ENCODE measurements at regions not wholly inside any gene's neighbourhood (a gene's known extent, or its start where the extent isn't known, plus 50 kb on each side); places are given as distances from the start of the nearest gene placed in this dataset.

DNA sequence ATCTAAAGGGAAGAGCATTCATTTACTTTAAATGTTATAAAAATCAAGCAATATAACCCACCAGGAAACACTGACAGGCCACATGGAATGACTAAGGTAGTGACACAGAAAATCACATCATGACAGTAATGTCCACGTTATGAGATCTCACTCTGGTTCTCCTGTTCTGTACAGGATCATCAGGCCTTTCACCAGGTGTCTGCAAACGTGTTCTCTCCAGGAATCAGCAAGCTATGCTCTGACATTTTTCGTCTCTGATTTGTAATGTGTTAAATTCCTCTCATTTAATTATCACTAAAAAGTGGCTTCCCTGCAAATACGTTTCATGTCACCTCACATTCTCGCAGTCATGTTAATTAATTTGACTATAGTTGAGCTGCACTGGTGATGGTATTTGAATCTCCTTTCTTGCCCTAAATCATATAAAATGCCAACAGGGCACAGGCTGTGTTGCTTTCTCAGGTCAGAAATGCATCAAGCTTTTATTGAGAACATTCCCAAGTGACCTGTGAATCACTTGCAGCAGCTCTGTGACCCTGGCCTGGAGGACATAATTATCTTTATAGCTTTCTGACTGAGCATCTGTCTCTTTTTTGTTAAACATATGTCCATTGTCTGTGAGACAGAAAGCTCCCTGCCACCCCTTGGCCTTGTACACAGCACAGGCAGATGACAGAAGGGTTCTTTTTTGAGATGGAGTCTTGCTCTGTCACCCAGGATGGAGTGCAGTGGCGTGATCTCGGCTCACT, 196.2 kb downstream of the DIRAS2 start:
- Histone ChIP-seq H3K4me3 (ENCODE audit: low read depth in 1 of 2, low read length in 2 of 2) (no peak overlapping the region), H3K27ac (ENCODE audit: low read depth in 2 of 2, low read length in 1 of 2) (no peak overlapping the region), H3K27me3 (ENCODE audit: control insufficient read depth in 1 of 2, insufficient read depth in 2 of 2, low read length in 2 of 2) (no peaks in the 10 kb centered on the region), H3K36me3 (ENCODE audit: control insufficient read depth in 2 of 2, insufficient read depth in 2 of 2, low read length in 1 of 2) (no peaks in the 10 kb centered on the region), H3K9me3 (ENCODE audit: control insufficient read depth in 2 of 2, insufficient read depth in 1 of 2, low read depth in 1 of 2, low read length in 1 of 2) (no peaks in the 10 kb centered on the region), H3K4me1 (ENCODE audit: control insufficient read depth in 2 of 2, insufficient read depth in 2 of 2, low read length in 1 of 2) (no peaks in the 10 kb centered on the region)
- 75 to 76% methylated on average over 7 of the region's 7 CpGs for WGBS, 2 donors

DNA sequence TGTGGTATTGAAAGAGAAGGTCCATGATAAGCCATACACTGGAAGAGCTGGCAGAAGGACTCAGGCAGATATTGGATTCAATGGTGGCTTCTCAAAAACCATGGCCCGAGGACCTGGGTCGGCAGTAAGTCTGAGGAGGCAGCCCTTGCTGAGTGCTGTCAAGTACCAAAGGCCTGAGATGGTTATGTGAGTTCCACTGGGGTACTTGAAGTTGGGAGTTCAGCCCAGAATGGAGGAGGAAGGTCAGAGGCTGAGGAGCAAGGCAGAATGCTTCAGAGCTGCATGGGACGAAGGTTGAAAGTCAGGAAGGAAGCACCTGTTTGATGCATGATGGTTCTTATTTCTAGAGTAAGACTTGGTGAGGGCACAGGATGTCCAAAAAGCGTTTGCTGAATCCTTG, 194.9 kb downstream of the DIRAS2 start:
- no peaks in the 10 kb centered on the region for H3K36me3 ChIP-seq (ENCODE audit: control insufficient read depth in 2 of 2, insufficient read depth in 2 of 2, low read length in 1 of 2)
- no peak overlapping the region for H3K4me3 ChIP-seq (ENCODE audit: low read depth in 1 of 2, low read length in 2 of 2)
- no peaks in the 10 kb centered on the region for H3K27me3 ChIP-seq (ENCODE audit: control insufficient read depth in 1 of 2, insufficient read depth in 2 of 2, low read length in 2 of 2)
- H3K4me1 ChIP-seq (ENCODE audit: control insufficient read depth in 2 of 2, insufficient read depth in 2 of 2, low read length in 1 of 2) = no peaks in the 10 kb centered on the region
- H3K9me3 ChIP-seq (ENCODE audit: control insufficient read depth in 2 of 2, insufficient read depth in 1 of 2, low read depth in 1 of 2, low read length in 1 of 2) = no peaks in the 10 kb centered on the region
- H3K27ac ChIP-seq (ENCODE audit: low read depth in 2 of 2, low read length in 1 of 2) = no peak overlapping the region
- 88 to 89% methylated on average over 4 of the region's 4 CpGs for WGBS, 2 donors

DNA sequence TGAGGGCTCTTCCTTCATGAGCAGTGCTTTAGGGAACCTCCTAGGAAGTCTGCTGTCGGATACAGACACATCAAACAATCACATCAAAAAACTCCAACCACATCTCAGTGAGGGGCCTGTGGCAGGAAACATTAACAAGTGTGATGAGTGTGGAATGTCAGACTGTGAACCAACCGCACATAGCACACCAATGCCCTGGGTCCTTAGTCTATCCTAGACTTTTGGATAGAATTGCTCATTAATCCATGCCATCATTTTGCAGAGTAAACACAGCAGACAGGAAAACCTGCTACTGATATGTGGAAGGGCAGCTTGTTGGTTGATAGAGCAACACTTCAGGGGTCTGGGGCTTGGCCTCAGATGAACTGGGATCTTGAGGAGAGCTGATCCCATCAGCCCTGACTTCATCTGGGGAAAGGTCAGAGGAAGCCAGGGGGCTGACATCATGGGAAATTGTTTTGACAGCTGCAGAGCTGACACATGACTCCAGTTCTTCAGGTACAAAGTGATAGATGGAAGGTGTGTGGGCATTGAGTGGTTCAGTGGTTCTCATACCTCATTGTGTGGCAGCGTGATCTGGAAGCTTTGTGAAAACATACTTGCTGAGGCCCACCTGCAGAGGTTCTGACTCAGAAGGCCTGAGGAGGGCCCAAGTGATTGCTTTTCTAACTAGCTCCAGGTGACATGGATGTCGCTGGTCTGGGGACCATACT, 193.3 kb downstream of the DIRAS2 start:
- no peak overlapping the region for H3K4me3 ChIP-seq (ENCODE audit: low read depth in 1 of 2, low read length in 2 of 2)
- no peak overlapping the region for H3K27ac ChIP-seq (ENCODE audit: low read depth in 2 of 2, low read length in 1 of 2)
- H3K9me3 ChIP-seq (ENCODE audit: control insufficient read depth in 2 of 2, insufficient read depth in 1 of 2, low read depth in 1 of 2, low read length in 1 of 2) = peaks cover 0 to 3% of the 10 kb centered on the region in 2 donors
- no peaks in the 10 kb centered on the region for H3K36me3 ChIP-seq (ENCODE audit: control insufficient read depth in 2 of 2, insufficient read depth in 2 of 2, low read length in 1 of 2)
- no peaks in the 10 kb centered on the region for H3K4me1 ChIP-seq (ENCODE audit: control insufficient read depth in 2 of 2, insufficient read depth in 2 of 2, low read length in 1 of 2)
- 65 to 70% methylated on average over 4 of the region's 4 CpGs for WGBS, 2 donors
- H3K27me3 ChIP-seq (ENCODE audit: control insufficient read depth in 1 of 2, insufficient read depth in 2 of 2, low read length in 2 of 2) = no peaks in the 10 kb centered on the region

DNA sequence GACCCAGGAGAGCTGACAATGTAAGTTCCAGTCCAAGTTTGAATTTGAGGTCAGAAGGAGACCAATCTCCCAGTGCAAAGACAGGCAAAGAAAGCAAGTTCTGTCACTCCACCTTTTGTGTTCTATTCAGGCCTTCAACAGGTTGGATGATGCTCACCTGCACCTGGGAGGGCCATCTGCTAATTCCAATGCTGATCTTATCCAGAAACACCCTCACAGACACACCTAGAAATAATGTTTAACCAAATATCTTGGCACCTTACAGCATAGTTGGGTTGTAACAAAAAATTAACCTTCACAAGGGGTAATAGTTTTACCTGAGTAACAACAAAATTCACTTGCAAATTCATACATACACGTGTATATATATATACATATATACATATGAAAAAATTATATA, 190.8 kb downstream of the DIRAS2 start:
- Histone ChIP-seq H3K4me1 (ENCODE audit: control insufficient read depth in 2 of 2, insufficient read depth in 2 of 2, low read length in 1 of 2) (no peaks in the 10 kb centered on the region), H3K27me3 (ENCODE audit: control insufficient read depth in 1 of 2, insufficient read depth in 2 of 2, low read length in 2 of 2) (no peaks in the 10 kb centered on the region), H3K9me3 (ENCODE audit: control insufficient read depth in 2 of 2, insufficient read depth in 1 of 2, low read depth in 1 of 2, low read length in 1 of 2) (peaks cover 0 to 3% of the 10 kb centered on the region in 2 donors), H3K36me3 (ENCODE audit: control insufficient read depth in 2 of 2, insufficient read depth in 2 of 2, low read length in 1 of 2) (no peaks in the 10 kb centered on the region), H3K4me3 (ENCODE audit: low read depth in 1 of 2, low read length in 2 of 2) (no peak overlapping the region), H3K27ac (ENCODE audit: low read depth in 2 of 2, low read length in 1 of 2) (no peak overlapping the region)
- WGBS, 2 donors = 0 to 21% methylated on average over 1 of the region's 1 CpG

DNA sequence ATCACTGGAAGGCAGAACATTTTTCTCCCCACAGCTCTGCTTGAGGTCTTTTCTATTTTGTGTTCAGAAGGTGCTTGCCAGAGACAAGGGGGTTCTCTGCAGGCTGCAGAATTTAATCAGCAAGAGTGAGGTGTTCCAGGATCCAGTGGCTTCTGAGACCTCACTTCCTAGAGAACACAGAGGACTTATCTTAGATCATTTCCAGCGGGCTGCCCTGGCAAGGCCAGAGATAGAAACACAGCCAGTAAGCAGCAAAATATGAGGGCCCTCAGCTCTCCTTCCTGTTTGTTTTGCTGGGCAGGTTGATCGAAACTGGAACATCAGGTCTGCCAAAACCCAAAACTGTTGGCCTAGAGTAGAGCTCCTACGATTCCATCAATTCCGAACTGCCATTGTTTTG, 187.3 kb downstream of the DIRAS2 start:
- WGBS, 2 donors = 81 to 86% methylated on average over 4 of the region's 4 CpGs

DNA sequence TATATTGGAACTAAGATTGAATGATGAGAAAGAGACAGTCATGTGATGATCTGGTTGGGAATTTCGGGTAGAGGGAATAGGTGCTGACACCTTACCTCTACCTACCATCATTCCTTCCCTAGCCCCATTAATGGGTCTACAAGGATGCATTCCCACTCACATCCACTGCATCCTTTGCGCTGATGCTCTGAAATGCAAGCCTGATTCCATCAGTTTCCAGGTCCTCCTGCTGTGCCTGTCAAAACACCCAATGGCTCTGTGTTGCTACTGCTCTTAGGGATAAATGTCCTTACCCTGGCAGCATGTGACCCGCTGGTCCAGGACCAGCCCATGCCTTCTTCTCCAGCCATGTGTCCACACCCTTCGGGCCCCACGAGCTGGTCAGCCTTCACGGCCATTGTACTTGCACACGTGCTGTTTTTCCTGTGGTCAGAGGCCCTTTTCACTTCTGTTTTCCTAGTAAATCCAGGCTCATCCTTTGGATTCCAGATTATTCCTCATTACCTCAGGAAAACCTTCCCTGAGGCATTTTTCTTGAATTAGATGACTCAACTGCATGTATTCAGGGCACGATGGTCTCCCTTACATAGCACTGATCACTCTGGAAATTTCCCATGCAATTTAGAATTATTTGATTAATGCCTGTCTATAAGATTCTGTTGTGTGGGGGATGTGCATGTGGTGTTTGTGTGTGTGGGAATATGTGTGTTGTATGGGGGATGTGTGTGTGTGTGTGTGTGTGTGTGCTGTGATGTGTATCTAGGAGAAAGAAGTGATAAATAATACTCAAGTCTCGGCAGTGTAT, 185.0 kb downstream of the DIRAS2 start:
- 78 to 81% methylated on average over 9 of the region's 9 CpGs for WGBS, 2 donors
- H3K9me3 ChIP-seq (ENCODE audit: control insufficient read depth in 2 of 2, insufficient read depth in 1 of 2, low read depth in 1 of 2, low read length in 1 of 2) = peaks cover 0 to 3% of the 10 kb centered on the region in 2 donors
- no peaks in the 10 kb centered on the region for H3K27me3 ChIP-seq (ENCODE audit: control insufficient read depth in 1 of 2, insufficient read depth in 2 of 2, low read length in 2 of 2)

More for the DNA sequence above, 187.3 kb downstream of the DIRAS2 start:
- Histone ChIP-seq H3K9me3 (ENCODE audit: control insufficient read depth in 2 of 2, insufficient read depth in 1 of 2, low read depth in 1 of 2, low read length in 1 of 2) (peaks cover 0 to 3% of the 10 kb centered on the region in 2 donors), H3K27me3 (ENCODE audit: control insufficient read depth in 1 of 2, insufficient read depth in 2 of 2, low read length in 2 of 2) (no peaks in the 10 kb centered on the region), H3K4me1 (ENCODE audit: control insufficient read depth in 2 of 2, insufficient read depth in 2 of 2, low read length in 1 of 2) (no peaks in the 10 kb centered on the region), H3K27ac (ENCODE audit: low read depth in 2 of 2, low read length in 1 of 2) (no peak overlapping the region), H3K4me3 (ENCODE audit: low read depth in 1 of 2, low read length in 2 of 2) (no peak overlapping the region), H3K36me3 (ENCODE audit: control insufficient read depth in 2 of 2, insufficient read depth in 2 of 2, low read length in 1 of 2) (no peaks in the 10 kb centered on the region)

DNA sequence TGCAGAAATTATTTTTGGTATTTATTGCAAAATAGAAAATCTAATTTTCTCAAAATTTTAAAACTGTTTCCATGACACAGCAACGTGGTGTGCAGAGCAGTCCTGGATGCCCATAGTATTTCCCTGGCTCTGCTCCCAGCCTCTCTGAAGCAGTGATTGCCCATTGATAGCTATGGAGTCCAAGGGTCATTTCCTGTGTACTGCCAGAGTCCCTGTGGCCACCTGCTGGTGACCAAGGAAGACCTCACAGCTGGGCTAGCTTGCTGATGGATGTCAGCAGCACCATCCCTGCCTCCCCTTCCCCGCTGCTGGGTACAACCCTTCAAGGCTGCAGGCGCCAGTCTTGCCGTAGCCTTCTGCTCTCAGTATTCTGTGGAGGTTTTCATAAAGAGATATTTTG, 184.1 kb downstream of the DIRAS2 start:
- H3K9me3 ChIP-seq (ENCODE audit: control insufficient read depth in 2 of 2, insufficient read depth in 1 of 2, low read depth in 1 of 2, low read length in 1 of 2) = no peaks in the 10 kb centered on the region
- no peaks in the 10 kb centered on the region for H3K27me3 ChIP-seq (ENCODE audit: control insufficient read depth in 1 of 2, insufficient read depth in 2 of 2, low read length in 2 of 2)
- H3K36me3 ChIP-seq (ENCODE audit: control insufficient read depth in 2 of 2, insufficient read depth in 2 of 2, low read length in 1 of 2) = no peaks in the 10 kb centered on the region
- no peaks in the 10 kb centered on the region for H3K4me1 ChIP-seq (ENCODE audit: control insufficient read depth in 2 of 2, insufficient read depth in 2 of 2, low read length in 1 of 2)
- WGBS, 2 donors = 72 to 77% methylated on average over 4 of the region's 4 CpGs
- no peak overlapping the region for H3K4me3 ChIP-seq (ENCODE audit: low read depth in 1 of 2, low read length in 2 of 2)
- H3K27ac ChIP-seq (ENCODE audit: low read depth in 2 of 2, low read length in 1 of 2) = no peak overlapping the region

More for the DNA sequence above, 185.0 kb downstream of the DIRAS2 start:
- no peak overlapping the region for H3K4me3 ChIP-seq (ENCODE audit: low read depth in 1 of 2, low read length in 2 of 2)
- H3K27ac ChIP-seq (ENCODE audit: low read depth in 2 of 2, low read length in 1 of 2) = no peak overlapping the region
- H3K4me1 ChIP-seq (ENCODE audit: control insufficient read depth in 2 of 2, insufficient read depth in 2 of 2, low read length in 1 of 2) = no peaks in the 10 kb centered on the region
- H3K36me3 ChIP-seq (ENCODE audit: control insufficient read depth in 2 of 2, insufficient read depth in 2 of 2, low read length in 1 of 2) = no peaks in the 10 kb centered on the region

DNA sequence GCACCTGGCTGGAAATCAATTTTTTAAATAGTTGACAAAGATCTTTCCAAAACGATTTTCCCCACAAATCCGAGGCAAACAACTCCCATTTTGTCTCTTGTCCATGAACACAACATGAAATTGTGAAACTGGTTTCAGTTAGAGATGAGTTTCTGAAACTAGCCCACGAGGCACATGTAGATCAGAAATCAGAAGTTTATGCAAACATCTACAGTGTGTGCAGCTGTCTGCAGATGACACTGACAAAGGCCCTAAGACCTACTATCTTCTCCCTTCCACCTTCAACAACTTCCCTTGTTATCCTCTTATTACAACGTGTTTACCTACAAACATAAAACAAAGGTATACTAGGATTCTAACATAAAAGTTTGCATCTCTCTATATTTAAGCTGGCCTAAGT, 183.3 kb downstream of the DIRAS2 start:
- Histone ChIP-seq H3K9me3 (ENCODE audit: control insufficient read depth in 2 of 2, insufficient read depth in 1 of 2, low read depth in 1 of 2, low read length in 1 of 2) (no peaks in the 10 kb centered on the region), H3K4me1 (ENCODE audit: control insufficient read depth in 2 of 2, insufficient read depth in 2 of 2, low read length in 1 of 2) (no peaks in the 10 kb centered on the region), H3K36me3 (ENCODE audit: control insufficient read depth in 2 of 2, insufficient read depth in 2 of 2, low read length in 1 of 2) (no peaks in the 10 kb centered on the region), H3K27me3 (ENCODE audit: control insufficient read depth in 1 of 2, insufficient read depth in 2 of 2, low read length in 2 of 2) (no peaks in the 10 kb centered on the region), H3K4me3 (ENCODE audit: low read depth in 1 of 2, low read length in 2 of 2) (no peak overlapping the region), H3K27ac (ENCODE audit: low read depth in 2 of 2, low read length in 1 of 2) (no peak overlapping the region)
- WGBS, 2 donors = 57 to 65% methylated on average over 4 of the region's 4 CpGs

DNA sequence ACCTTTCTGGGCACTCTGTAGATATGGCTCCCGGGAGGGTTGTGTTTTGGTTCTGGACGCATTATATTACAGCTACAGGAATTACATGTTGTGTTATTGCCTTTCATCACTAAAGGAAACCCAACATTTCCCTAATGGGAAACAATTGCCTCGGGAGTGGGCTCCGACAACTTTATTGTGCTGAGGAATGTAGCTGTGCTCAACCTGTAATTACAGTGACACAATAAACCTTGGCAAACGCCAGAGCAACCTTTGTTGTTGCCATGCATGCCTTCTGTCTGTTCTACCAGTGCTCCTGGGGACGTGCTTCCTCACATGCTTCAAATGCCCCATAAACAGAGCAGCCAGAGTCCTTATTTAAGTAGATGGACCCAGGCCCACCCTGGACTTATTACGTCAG, 182.4 kb downstream of the DIRAS2 start:
- no peak overlapping the region for H3K4me3 ChIP-seq (ENCODE audit: low read depth in 1 of 2, low read length in 2 of 2)
- H3K4me1 ChIP-seq (ENCODE audit: control insufficient read depth in 2 of 2, insufficient read depth in 2 of 2, low read length in 1 of 2) = no peaks in the 10 kb centered on the region
- H3K27me3 ChIP-seq (ENCODE audit: control insufficient read depth in 1 of 2, insufficient read depth in 2 of 2, low read length in 2 of 2) = no peaks in the 10 kb centered on the region
- 54 to 61% methylated on average over 7 of the region's 7 CpGs for WGBS, 2 donors
- H3K9me3 ChIP-seq (ENCODE audit: control insufficient read depth in 2 of 2, insufficient read depth in 1 of 2, low read depth in 1 of 2, low read length in 1 of 2) = no peaks in the 10 kb centered on the region
- no peak overlapping the region for H3K27ac ChIP-seq (ENCODE audit: low read depth in 2 of 2, low read length in 1 of 2)
- H3K36me3 ChIP-seq (ENCODE audit: control insufficient read depth in 2 of 2, insufficient read depth in 2 of 2, low read length in 1 of 2) = no peaks in the 10 kb centered on the region
